ENCODE measurements at regions not wholly inside any gene's neighbourhood (a gene's known extent, or its start where the extent isn't known, plus 50 kb on each side); places are given as distances from the start of the nearest gene placed in this dataset.

DNA sequence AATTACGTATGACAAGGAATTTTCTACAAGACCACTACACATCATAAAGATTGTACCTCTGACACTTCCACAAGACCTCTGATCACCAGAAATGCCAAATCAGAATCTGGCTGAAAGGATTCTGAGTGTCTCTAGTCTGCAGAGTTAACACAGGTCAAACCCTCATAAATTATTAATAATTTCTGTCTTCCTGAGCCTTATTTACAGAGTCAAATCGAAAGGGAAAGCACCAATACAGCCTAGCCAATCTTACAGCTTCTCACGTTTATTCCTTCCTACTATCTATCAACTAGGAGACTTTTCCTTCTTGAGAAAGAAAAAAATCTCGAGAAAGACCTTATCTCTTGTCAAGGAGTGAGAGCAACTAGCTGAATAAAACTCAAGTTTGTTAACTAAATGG is 2151.6 kb downstream of the MRPL39 start:
- no peak for DNase-seq (ENCODE audit: low spot score)

DNA sequence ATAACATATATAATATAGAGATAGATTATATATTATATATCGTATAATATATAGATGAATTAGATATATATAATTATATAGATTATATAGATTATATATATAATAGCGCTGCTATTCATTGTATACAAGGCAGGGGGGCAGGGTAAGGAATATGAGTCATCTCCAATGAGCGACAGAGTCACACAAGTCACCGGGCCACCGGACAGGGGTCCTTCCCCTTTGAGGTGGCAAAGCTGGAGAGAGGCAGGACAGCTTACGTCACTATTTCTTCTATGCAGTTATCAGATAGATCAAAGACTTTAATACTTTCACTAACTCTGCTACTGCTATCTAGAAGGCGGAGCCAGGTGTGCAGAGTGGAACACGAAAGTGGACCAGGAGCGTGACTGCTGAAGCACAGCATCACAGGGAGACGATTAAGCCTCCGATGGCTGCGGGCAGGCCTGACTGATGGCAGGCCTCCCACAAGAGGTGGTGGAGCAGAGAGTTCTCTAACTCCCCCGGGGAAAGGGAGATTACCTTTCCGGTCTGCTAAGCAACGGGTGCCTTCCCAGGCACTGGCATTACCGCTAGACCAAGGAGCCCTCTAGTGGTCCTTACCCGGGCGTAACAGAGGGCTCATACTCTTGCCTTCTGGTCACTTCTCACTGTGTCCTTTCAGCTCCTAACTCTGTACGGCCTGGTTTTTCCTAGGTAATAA is 2154.7 kb downstream of the MRPL39 start:
- no peak for DNase-seq (ENCODE audit: low spot score)

DNA sequence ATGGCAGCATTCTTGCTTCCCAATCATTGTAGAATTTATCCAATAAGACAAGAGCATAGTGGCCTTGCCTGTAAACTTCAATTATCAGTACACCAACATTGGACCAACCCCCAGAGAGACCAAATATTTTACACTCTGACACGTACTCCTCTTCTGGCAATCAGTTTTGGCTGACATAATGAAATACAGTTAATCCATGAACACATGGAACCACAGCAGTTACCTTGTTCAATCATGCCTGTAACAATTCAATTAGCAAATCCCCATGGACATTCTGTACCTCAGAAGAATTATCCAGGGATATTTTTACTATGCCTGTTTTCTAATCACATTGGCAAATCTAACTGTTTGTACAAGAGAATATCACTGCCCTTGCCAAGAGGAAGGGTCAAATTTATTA is 2162.0 kb downstream of the MRPL39 start:
- DNase-seq (ENCODE audit: low spot score) = no peak

DNA sequence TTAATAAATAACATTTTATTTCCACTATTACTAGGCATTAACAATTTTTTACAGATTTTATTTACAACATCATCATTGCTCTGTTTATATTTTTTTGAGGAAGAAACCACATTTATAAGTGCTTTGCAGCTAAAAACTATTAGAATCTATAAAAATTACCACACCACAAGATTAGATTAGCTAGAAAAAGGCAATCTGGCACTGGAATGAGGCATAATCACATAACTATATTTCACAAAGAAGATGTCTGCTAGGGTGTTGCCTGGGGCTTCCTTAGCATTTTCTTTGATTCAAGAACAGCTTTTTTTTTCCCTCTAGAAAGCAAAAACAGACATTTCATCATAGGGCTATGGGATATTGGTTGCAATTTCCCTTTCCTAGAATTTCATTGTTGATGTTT is 2169.2 kb downstream of the MRPL39 start:
- no peak for DNase-seq (ENCODE audit: low spot score)

DNA sequence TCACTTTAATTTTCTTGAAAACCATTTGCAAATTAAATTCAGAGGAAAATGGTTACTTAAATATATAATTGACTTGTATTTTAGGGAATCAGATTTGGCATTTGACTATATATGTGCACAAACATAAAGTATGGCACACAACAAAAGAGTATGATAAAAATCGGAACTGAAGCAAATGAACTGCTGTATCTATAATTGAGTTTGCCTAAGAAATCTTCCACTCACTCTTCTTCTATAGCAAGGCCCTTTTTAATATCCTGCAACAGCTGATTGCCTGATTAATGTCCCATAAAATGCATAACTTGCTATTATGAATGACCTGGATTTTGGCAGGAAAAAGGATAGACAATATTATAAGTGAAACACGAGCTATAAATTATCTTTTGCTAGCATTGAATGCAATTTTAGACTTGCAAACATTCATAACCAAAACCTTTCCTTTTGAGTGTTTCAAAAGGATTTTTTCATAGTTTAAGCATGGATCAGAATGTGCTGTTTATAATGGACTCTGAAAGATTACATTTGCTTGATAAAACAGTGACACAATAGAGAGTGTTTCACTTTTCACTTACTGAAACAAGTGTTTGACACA is 2204.3 kb downstream of the MRPL39 start:
- DNase-seq (ENCODE audit: low spot score) = no peak

DNA sequence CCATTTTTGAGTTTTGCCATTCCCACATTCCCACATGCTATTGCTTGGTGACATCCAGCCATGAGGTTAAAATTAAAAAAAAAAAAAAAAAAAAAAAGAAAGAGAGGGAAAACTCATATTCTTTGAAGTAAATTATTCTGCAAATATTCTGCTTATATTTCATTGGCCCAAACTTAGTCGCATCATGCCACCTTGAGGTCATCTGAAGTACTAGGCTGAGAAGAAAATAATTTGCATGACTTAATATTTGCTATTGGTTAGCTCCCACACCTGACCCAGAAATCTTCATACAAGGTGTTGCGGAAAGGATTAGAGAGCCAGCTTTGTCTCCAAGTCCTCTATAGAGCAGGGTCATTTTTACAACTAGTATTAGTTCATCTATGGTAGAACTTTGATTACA is 2206.0 kb downstream of the MRPL39 start:
- DNase-seq (ENCODE audit: low spot score) = no peak

DNA sequence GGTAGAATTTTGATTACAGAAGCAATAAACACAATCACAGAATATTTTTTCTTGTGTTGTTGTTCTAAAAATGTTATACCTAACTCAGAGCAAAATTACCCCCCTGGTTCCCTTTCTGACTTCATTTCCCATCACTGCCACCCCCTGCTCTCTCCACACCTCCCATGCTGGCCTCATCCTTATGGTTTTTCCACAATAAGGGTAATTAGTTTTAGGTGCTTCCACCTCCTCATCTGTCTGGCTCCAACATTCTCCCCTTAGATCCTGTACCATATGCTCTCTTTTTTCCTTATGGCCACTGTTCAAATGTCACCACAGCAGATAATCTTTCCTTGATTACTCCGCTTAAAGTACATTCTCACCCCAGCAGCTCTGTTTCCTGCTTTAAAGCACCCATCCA is 2208.6 kb downstream of the MRPL39 start:
- no peak for DNase-seq (ENCODE audit: low spot score)

DNA sequence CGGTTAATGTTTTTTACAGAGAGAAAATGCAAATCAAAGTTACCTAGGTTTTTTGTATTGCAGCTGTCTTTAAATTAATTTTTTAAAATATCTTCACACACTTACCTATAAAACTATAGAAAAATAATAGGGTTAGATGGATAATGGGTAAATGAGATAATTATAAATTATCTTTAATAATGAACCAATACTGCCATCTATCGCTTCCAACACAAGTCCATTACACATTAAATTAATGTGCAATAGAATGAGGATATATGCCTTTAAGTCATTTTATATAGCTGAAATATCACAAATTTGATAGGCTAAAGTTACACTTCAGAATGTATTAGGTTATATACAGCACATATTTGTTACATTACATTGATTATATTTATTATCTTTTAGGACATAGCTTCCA is 2212.8 kb downstream of the MRPL39 start:
- DNase-seq (ENCODE audit: low spot score) = no peak

DNA sequence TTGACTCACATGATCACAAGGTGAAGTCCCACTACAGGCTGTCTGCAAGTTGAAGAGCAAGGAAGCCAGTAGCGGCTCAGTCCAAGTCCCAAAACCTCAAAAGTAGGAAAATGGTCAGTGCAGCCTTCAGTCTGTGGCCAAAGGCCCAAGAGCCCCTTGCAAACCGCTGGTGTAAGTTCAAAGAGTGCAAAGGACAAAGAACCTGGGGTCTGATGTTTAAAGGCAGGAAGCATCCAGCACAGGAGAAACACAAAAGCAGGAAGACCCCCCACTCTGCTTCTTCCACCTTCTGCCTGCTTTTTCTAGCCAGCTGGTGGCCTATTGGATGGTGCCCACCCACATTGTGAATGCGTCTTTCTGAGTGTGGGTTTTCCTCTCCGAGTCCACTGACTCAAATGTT is 2222.6 kb downstream of the MRPL39 start:
- no peak for DNase-seq (ENCODE audit: low spot score)

DNA sequence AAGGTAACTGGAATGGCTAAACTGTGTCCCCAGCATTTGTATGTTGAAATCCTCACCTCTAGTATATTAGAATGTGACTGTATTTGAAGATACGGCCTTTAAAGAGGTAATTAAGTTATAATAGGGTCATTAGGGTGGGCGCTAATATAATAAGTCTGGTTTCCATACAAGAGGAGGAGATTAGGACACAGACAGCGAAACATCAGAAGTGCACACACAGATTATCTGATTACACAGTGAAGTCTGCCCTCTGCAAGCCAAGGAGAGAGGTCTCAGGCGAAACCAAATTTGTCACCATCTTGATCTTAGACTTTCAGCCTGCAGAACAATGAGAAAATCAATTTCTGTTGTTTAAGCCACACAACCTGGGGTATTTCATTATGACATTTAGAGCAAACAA is 2233.1 kb downstream of the MRPL39 start:
- no peak for DNase-seq (ENCODE audit: low spot score)

DNA sequence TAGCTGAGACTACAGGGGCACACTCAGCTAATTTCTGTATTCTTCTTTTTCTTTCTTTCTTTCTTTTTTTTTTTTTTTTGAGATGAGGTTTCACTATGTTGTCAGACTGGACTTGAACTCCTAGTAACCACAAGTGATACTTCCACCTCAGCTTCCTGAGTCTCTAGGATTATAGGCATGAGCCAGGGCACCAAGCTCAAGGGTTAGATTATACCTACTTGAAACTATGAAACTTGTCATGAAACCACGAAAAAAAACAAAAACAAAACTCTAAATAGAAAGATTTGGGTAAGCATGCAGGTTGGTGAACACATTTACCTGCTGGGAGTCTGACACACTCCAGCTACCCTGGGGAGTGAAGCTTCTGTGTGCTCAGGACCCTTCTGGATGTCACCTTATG is 2250.4 kb downstream of the MRPL39 start:
- no peak for DNase-seq (ENCODE audit: low spot score)

DNA sequence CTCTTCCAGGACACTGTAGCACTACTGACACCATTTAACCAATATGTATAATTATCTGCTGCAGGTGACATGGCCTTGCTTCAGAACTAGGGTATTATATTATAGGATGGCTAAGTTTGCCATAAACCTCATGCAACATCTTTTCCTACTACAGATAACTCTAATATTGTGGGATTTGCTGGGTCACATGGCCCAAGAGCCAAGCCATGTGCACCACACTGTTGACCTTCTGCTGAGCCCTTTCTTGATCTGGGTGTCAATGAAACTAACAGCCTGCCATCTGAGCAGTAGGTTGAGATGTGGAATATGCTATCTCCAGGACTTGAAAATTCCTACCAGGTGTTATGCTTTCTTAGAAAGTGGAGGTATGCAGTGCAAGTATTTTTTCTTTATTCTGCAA is 2291.1 kb downstream of the MRPL39 start:
- no peak for DNase-seq (ENCODE audit: low spot score)

DNA sequence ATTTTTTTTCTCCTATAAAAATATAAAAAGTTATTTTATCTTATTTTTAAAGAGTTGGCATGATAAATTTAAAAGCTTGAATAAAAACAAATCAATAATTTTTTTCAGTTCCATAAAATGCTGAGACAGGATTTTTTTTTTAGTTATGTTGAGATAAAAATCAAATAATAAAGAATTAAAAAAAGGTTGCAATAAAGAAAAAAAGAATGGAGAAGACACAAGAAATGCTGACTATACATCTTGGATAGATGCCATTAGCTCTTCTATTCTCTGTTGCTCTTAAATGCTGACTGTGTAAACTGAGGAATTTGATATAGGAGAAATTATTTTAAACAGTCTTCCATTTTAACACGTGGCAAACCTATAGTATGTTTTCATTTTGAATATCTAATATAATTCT is 2298.5 kb downstream of the MRPL39 start:
- no peak for DNase-seq (ENCODE audit: low spot score)

DNA sequence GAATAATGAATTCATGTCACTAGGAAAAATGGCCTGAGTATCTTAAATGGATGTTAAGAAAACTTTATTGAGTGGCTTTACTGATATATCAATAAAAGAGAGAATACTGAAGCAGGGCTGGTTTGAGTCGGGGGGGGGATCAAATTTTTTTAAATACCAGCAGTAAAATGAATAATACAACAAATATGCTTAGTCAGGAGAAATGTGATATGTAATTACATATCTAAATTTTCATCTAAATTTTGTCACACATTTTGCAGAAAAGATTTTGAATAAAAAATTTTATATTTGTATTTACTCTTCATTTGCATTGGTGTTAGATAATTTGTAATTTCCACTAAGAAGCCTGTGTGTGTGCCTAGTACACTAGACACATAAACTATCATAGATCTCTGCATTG is 2300.2 kb downstream of the MRPL39 start:
- DNase-seq (ENCODE audit: low spot score) = no peak

DNA sequence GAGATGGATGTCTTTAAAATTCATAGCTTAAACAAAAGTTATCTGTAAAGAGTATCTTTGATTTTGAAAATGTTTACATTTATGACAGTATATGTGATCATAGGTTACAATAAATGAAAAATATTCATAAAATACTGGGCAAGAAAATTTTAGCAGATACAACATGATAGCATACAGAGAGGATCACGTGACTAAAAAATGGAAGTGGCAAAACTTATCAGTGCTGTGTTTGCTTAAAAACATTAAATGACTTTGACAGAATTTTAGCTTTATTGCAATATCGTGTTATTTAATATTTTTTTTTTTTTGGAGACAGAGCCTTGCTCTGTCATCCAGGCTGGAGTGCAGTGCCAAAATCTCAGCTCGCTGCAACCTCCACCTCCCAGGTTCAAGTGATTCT is 2294.1 kb downstream of the NCAM2 start:
- no peak for DNase-seq (ENCODE audit: low spot score)

DNA sequence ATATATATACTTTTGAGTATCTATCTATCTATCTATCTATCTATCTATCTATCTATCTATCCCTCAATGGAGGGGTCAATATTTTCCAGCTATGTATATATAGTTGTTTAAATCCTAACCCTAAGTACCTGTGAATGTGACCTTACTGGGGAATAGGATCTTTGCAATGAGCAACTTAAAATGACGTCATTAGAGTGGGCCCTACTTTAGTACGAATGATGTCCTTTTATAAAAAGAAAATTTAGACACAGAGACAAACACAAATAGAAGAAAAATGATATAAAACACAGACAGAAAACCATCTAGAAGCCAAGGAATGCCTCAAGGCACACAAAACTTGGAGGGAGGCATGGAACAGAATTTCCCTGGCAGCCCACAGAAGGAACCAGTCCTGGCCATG is 2283.7 kb downstream of the NCAM2 start:
- DNase-seq (ENCODE audit: low spot score) = no peak

DNA sequence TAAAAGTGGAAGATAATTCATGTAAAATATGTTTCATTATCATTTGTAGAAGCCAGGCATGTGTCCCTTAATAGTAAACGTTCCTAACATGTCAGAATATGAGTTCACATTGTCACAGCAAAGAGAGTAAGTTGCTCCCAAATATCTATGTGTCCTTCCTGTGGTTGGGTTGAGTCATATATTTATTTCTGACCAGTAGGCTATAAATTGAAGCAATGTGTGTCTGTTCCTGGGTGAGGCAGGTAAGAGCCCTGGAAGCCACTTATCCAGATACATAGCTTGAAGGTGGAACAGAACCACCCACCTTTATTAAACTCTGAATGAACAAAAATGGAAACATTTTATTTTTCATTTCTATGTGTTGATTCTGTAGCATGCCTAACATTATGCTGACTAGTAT is 2251.6 kb downstream of the NCAM2 start:
- no peak for DNase-seq (ENCODE audit: low spot score)

DNA sequence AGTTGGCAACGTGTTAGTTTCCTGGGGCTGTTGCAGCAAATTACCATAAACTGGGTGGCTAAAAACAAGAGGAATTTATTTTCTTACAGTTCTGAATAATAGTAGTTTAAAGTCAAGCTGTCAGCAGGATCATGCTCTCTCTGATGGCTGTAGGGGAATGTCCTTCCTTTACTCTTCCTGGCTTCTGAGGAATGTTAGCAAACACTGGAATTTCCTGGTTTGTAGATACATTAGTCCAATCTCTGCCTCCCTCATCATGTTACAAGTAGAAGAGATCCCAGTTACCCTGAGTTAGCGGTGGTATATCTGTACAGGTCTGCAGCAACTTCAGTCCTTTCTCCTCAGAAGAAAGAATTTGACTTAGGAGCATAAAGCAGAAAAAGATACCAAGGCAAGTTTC is 2249.1 kb downstream of the NCAM2 start:
- DNase-seq (ENCODE audit: low spot score) = no peak

DNA sequence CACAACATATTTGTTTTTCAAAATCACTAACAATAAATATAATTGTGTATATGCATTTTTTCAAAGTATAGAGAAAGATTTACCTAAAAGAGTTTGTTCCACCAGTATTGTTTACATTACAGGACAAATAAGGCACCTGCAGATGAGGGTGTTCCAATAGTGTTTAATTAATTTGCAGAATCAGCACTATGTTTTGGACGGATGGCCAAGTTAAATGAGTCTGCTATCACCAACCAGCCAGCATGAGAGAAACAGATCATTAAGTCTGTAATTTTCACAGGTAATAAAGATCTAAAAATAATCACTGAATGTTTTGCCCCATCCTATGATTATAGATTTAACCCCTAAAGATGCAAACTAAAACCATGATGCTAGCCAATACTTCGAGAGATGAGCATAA is 2247.0 kb downstream of the NCAM2 start:
- DNase-seq (ENCODE audit: low spot score) = no peak

DNA sequence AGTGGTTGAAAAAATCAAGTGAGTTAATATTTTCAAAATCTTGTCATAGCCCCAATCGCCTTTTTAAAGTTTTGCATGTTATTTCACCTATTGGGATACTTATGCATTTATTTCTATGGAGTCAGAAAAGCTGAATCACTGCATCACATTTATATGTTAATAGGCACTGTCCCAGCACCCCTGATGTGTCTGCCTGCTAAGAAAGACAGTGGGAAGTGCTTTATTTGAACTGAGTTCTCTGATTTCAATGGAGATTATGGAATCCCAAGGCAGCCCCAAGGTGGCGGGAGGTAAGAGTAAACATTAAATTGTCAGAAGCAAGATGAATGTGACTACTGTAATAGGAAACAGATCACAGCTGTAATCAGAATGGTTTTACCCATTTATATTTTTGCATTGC is 2225.7 kb downstream of the NCAM2 start:
- no peak for DNase-seq (ENCODE audit: low spot score)

DNA sequence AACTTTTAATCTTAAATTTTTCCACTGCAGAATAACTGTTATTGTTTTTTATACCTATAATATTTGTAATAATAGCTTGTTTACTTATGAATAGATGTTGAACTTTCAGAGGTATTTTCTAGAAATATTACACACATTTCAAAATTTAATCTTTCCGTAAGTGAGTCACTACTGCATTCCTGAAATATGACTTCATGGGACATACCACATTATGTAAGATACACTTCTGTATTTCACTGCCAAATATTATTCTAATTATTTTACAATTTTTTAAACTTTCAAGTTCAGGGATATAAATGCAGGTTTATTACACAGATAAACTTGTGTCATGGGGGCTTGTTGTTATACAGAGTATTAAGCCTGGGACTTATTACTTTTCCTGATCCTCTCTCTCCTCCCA is 2220.5 kb downstream of the NCAM2 start:
- DNase-seq (ENCODE audit: low spot score) = no peak

DNA sequence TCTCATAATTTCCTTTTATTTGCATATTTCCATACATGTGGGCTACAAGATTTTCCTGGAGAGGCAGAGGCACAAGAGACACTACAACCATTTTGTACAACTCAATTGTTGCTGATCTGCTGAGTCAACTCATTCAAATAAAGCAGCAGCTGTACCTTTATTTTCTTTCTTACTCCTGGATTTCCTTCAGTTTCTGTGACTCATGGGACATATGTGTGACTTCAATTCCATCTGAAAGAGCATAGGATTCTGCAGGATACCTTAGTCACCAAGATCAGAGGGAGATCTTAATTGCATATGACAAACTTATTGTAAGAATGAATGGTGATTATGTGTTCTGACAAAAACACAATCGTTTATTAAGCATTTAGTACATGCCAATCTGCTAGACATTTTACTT is 2219.4 kb downstream of the NCAM2 start:
- no peak for DNase-seq (ENCODE audit: low spot score)

DNA sequence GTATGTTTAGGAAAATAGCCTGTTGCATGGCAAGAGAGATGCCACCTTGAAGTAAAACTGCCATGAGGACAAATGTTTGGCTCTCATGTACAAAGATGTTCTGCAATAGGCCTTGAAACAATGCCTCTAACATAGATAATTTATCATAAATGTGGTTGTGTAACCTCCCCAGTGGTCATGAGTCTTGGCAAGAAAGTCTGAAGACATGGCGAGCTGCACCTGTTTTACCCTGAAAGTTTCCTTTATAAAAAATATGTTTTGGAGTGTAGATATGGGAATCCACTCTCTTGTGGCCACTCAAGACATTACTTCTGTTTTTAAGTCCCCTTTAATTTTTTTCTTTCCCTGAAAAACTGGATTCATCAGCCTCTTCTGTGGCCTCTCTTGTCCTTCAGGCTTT is 2217.1 kb downstream of the NCAM2 start:
- no peak for DNase-seq (ENCODE audit: low spot score)

Measured in left forelimb (tissue), 1 donor.